H9 (cell line): ENCODE measurements at regions not wholly inside any gene's neighbourhood (a gene's known extent, or its start where the extent isn't known, plus 50 kb on each side); places are given as distances from the start of the nearest gene placed in this dataset.

Experiments
- DNase-seq: peaks from one replicate; pipeline ENCODE4 v3.0.0-alpha.2; 2017
- H2AFZ ChIP-seq: one replicate; pipeline ENCODE4 v1.6.1; 2013; ENCODE audit warnings: mild to moderate bottlenecking, low read length, control low read depth, moderate library complexity
- H2AK5ac ChIP-seq: 2 replicates; pipeline ENCODE4 v1.6.1; 2013; ENCODE audit warnings: low read length, control low read depth, mixed read lengths; ENCODE audit not compliant: insufficient read length
- H2BK120ac ChIP-seq: one replicate; pipeline ENCODE4 v1.6.1; 2013; ENCODE audit warnings: low read depth, mild to moderate bottlenecking, low read length, control low read depth, inconsistent platforms; ENCODE audit not compliant: poor library complexity, severe bottlenecking
- H2BK12ac ChIP-seq: 2 replicates; pipeline ENCODE4 v1.6.1; 2013; ENCODE audit warnings: low read length, control low read depth, mixed read lengths, low read depth; ENCODE audit not compliant: insufficient read length
- H2BK15ac ChIP-seq: 2 replicates; pipeline ENCODE4 v1.6.1; 2013; ENCODE audit warnings: low read depth, low read length, control low read depth
- H2BK20ac ChIP-seq: one replicate; pipeline ENCODE4 v1.6.1; 2013; ENCODE audit warnings: low read depth, mild to moderate bottlenecking, low read length, control low read depth, inconsistent platforms; ENCODE audit not compliant: poor library complexity, severe bottlenecking
- H2BK5ac ChIP-seq: 2 replicates; pipeline ENCODE4 v1.6.1; 2013; ENCODE audit warnings: low read length, control low read depth, mixed read lengths; ENCODE audit not compliant: insufficient read length
- H3K14ac ChIP-seq: 2 replicates; pipeline ENCODE4 v1.6.1; 2013; ENCODE audit warnings: low read length, control low read depth; ENCODE audit not compliant: insufficient read depth
- H3K18ac ChIP-seq: 2 replicates; pipeline ENCODE4 v1.6.1; 2013; ENCODE audit warnings: low read depth, mild to moderate bottlenecking, mixed read lengths, low read length, control low read depth; ENCODE audit not compliant: insufficient read length
- H3K23ac ChIP-seq: 2 replicates; pipeline ENCODE4 v1.6.1; 2013; ENCODE audit warnings: low read length, control low read depth, mixed read lengths, low read depth; ENCODE audit not compliant: insufficient read length
- H3K23me2 ChIP-seq: 2 replicates; pipeline ENCODE4 v1.6.1; 2013; ENCODE audit warnings: low read depth, mild to moderate bottlenecking, mixed read lengths, low read length, control low read depth; ENCODE audit not compliant: insufficient read length, poor library complexity, severe bottlenecking
- H3K27ac ChIP-seq: 2 replicates; pipeline ENCODE4 v1.5.1; 2013; ENCODE audit warnings: low read length, control low read depth, mixed read lengths, low read depth; ENCODE audit not compliant: insufficient read length
- H3K27me3 ChIP-seq: 2 replicates; pipeline ENCODE4 v1.6.1; 2013; ENCODE audit warnings: low read length, control low read depth, inconsistent platforms; ENCODE audit not compliant: insufficient read depth
- H3K4ac ChIP-seq: 2 replicates; pipeline ENCODE4 v1.6.1; 2013; ENCODE audit warnings: low read depth, mild to moderate bottlenecking, control low read depth, inconsistent platforms, low read length, moderate library complexity
- H3K4me1 ChIP-seq: 2 replicates; pipeline ENCODE4 v1.6.1; 2013; ENCODE audit warnings: low read length, control low read depth, inconsistent platforms; ENCODE audit not compliant: insufficient read depth
- H3K4me2 ChIP-seq: 2 replicates; pipeline ENCODE4 v1.6.1; 2013; ENCODE audit warnings: low read length, control low read depth, mixed read lengths; ENCODE audit not compliant: insufficient read length, insufficient read depth
- H3K56ac ChIP-seq: 2 replicates; pipeline ENCODE4 v1.6.1; 2013; ENCODE audit warnings: low read depth, mild to moderate bottlenecking, mixed read lengths, low read length, control low read depth; ENCODE audit not compliant: insufficient read length
- H3K79me1 ChIP-seq: 2 replicates; pipeline ENCODE4 v1.6.1; 2013; ENCODE audit warnings: low read depth, mild to moderate bottlenecking, moderate library complexity, low read length, control low read depth, inconsistent platforms; ENCODE audit not compliant: insufficient read depth, poor library complexity, severe bottlenecking
- H3K79me2 ChIP-seq: 2 replicates; pipeline ENCODE4 v1.6.1; 2013; ENCODE audit warnings: low read length, control low read depth, inconsistent platforms; ENCODE audit not compliant: insufficient read depth
- H3K9ac ChIP-seq: 2 replicates; pipeline ENCODE4 v1.6.1; 2013; ENCODE audit warnings: low read length, control low read depth, mixed read lengths; ENCODE audit not compliant: insufficient read length; ENCODE audit errors: extremely low read depth
- H3K9me3 ChIP-seq: one replicate; pipeline ENCODE4 v1.6.1; 2013; ENCODE audit warnings: low read depth, low read length, inconsistent platforms; ENCODE audit not compliant: control insufficient read depth
- H3T11ph ChIP-seq: one replicate; pipeline ENCODE4 v1.6.1; 2013; ENCODE audit warnings: mild to moderate bottlenecking, low read length, control low read depth, inconsistent platforms
- H4K20me1 ChIP-seq: one replicate; pipeline ENCODE4 v1.6.1; 2013; ENCODE audit not compliant: control insufficient read depth, insufficient read length, insufficient read depth
- H4K5ac ChIP-seq: 2 replicates; pipeline ENCODE4 v1.6.1; 2013; ENCODE audit warnings: low read depth, mild to moderate bottlenecking, mixed read lengths, low read length, control low read depth; ENCODE audit not compliant: insufficient read length
- H4K8ac ChIP-seq: replicated peaks from 2 replicates; pipeline ENCODE4 v1.6.1; 2013; ENCODE audit warnings: low read length, control low read depth, mixed read lengths, low read depth; ENCODE audit not compliant: insufficient read length
- H4K91ac ChIP-seq: 2 replicates; pipeline ENCODE4 v1.6.1; 2013; ENCODE audit warnings: low read depth, mild to moderate bottlenecking, moderate library complexity, mixed read lengths, low read length, control low read depth; ENCODE audit not compliant: insufficient read length
- H3K27ac Mint-ChIP-seq, 3 experiments: 2 replicates in 2 of 3; 3 replicates in 1 of 3; pipeline ENCODE4 v1.8.0; 2020 to 2021; ENCODE audit warnings: mixed read lengths in 3 of 3, mild to moderate bottlenecking in 1 of 3, moderate library complexity in 1 of 3
- H3K27me3 Mint-ChIP-seq: 2 replicates; pipeline ENCODE4 v1.8.0; 2021; ENCODE audit warnings: low read depth, mild to moderate bottlenecking, moderate library complexity, mixed read lengths
- H3K36me3 Mint-ChIP-seq, 3 experiments: 2 replicates in 2 of 3; 3 replicates in 1 of 3; pipeline ENCODE4 v1.8.0; 2020 to 2021; ENCODE audit warnings: low read depth in 3 of 3, mixed read lengths in 3 of 3; ENCODE audit not compliant: insufficient read depth in 1 of 3
- H3K4me1 Mint-ChIP-seq, 2 experiments: 2 replicates each; pipeline ENCODE4 v1.8.0; 2020; ENCODE audit warnings: mixed read lengths in 2 of 2
- H3K4me3 Mint-ChIP-seq, 2 experiments: 2 replicates in 1 of 2; 3 replicates in 1 of 2; pipeline ENCODE4 v1.8.0; 2020 to 2021; ENCODE audit warnings: mild to moderate bottlenecking in 2 of 2, mixed read lengths in 2 of 2, moderate library complexity in 1 of 2
- H3K9me3 Mint-ChIP-seq, 2 experiments: 2 replicates in 1 of 2; 3 replicates in 1 of 2; pipeline ENCODE4 v1.8.0; 2020; ENCODE audit warnings: mild to moderate bottlenecking in 2 of 2, mixed read lengths in 2 of 2, moderate library complexity in 1 of 2
- CTCF ChIP-seq: fragments of 200-600 bp; sonication (generic); conservative IDR thresholded peaks from 3 replicates; pipeline ENCODE4 v1.8.0; 2021; ENCODE audit warnings: antibody characterized with exemption, mild to moderate bottlenecking
- WGBS: extraction: QIAGEN DNeasy Blood & Tissue Kit; methylation state at CpG from one replicate; pipeline ENCODE4 v1.1.7; 2013; ENCODE audit warnings: missing lambda C conversion rate, low lambda C conversion rate, mixed read lengths; ENCODE audit not compliant: insufficient read length; ENCODE audit errors: extremely low coverage; 5-methylcytosine and 5-hydroxymethylcytosine counted together

DNA sequence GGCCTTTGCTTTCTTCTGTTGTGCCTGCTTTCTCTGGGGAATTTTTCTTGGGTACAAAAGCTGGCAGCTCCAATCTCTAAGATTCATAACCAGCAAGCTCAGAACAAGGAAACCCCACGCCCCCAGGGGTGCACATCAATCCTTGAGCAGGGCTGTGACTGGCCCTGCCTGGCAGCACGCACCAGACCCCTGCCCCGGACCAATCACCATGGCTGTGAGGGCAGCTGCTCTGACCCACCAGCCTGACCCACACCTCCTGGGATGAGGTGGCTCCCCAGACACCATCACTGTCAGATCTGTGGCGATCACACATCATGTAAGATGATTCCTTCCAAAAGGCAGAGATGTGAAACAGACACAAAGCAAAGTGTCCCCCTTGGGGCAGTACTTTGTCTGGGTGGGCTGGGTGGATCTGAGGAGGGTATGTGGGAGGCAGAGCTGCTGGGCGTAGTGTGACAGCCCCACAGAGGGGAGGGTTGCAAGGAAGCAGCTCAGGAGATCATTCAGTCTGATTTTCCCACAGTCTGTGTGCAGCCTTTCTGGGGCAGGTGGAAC lies 175.5 kb upstream of the SHH start:
- no peak overlapping the region for H3K9ac ChIP-seq
- H3T11ph ChIP-seq, result no peak overlapping the region
- H2AK5ac ChIP-seq, result no peak overlapping the region
- no peak overlapping the region for H3K14ac ChIP-seq
- H3K18ac ChIP-seq, result no peak overlapping the region
- no peaks in the 10 kb centered on the region for H3K23me2 ChIP-seq
- Mint-ChIP-seq H3K27ac (no peak overlapping the region), H3K27me3 (peaks cover 10% of the 10 kb centered on the region), H3K9me3 (peaks cover 17 to 27% of the 10 kb centered on the region in 2 experiments), H3K4me1 (no peaks in the 10 kb centered on the region), H3K36me3 (no peaks in the 10 kb centered on the region; a peak in 1 of 7 replicates), H3K4me3 (no peak overlapping the region)
- H3K4me2 ChIP-seq, result no peak overlapping the region
- H3K9me3 ChIP-seq, result no peaks in the 10 kb centered on the region
- H2BK12ac ChIP-seq, result no peak overlapping the region
- no peak overlapping the region for H4K8ac ChIP-seq
- no peak overlapping the region for H3K4ac ChIP-seq
- H2BK20ac ChIP-seq, result no peak overlapping the region
- no peaks in the 10 kb centered on the region for H3K4me1 ChIP-seq
- H2BK120ac ChIP-seq, result no peak overlapping the region
- peak; percentile 4 for DNase-seq
- no peak overlapping the region for H3K56ac ChIP-seq
- no peak overlapping the region for H2BK15ac ChIP-seq
- H3K27me3 ChIP-seq, result no peaks in the 10 kb centered on the region
- no peak for TF ChIP-seq CTCF
- H4K5ac ChIP-seq, result no peak overlapping the region
- WGBS, result no CpG with 5 or more reads among the region's 5 CpGs
- no peaks in the 10 kb centered on the region for H3K79me1 ChIP-seq
- H4K20me1 ChIP-seq, result no peaks in the 10 kb centered on the region
- H3K27ac ChIP-seq, result no peak overlapping the region
- H3K23ac ChIP-seq, result no peak overlapping the region
- H4K91ac ChIP-seq, result no peak overlapping the region
- H2AFZ ChIP-seq, result no peak overlapping the region
- no peak overlapping the region for H2BK5ac ChIP-seq
- no peaks in the 10 kb centered on the region for H3K79me2 ChIP-seq
